ENCODE measurements at regions not wholly inside any gene's neighbourhood (a gene's known extent, or its start where the extent isn't known, plus 50 kb on each side); places are given as distances from the start of the nearest gene placed in this dataset.

- FAIRE-seq = no peak
- H3K4me1 ChIP-seq (ENCODE audit: control insufficient read depth in 2 of 3, insufficient read depth in 2 of 3, low read depth in 1 of 3, low read length in 3 of 3) = no peaks in the 10 kb centered on the region
Observed at GRCh38 chr1:165062346-165062745, 294.2 kb downstream of the LMX1A start.

GRCh38 chr1:165060285-165060793 is 296.2 kb downstream of the LMX1A start:
- no peak overlapping the region for H3K4me3 ChIP-seq (ENCODE audit: low read length in 3 of 3)
- no peaks in the 10 kb centered on the region for H3K4me1 ChIP-seq (ENCODE audit: control insufficient read depth in 2 of 3, insufficient read depth in 2 of 3, low read depth in 1 of 3, low read length in 3 of 3)
- no peak overlapping the region for H3K27ac ChIP-seq (ENCODE audit: low read depth in 2 of 2, low read length in 2 of 2)
- no peak overlapping the region for H3K9ac ChIP-seq (ENCODE audit: low read length in 3 of 3)
- no peak for DNase-seq
- no peaks in the 10 kb centered on the region for H3K27me3 ChIP-seq (ENCODE audit: control insufficient read depth, insufficient read depth, low read length)
- intact Hi-C loops (cut with DNase I) = no loop called here
- no peaks in the 10 kb centered on the region for H3K9me3 ChIP-seq (ENCODE audit: control insufficient read depth in 2 of 3, insufficient read depth in 1 of 3, low read length in 3 of 3)
- FAIRE-seq = no peak
- H3K36me3 ChIP-seq (ENCODE audit: control insufficient read depth in 2 of 3, insufficient read depth in 3 of 3, low read length in 3 of 3) = no peaks in the 10 kb centered on the region
- TF ChIP-seq CTCF (IDR thresholded peaks at IDR 0.05; ENCODE audit: borderline replicate concordance, extremely low read depth, insufficient read depth) = no peak

More at GRCh38 chr1:165062346-165062745, 294.2 kb downstream of the LMX1A start:
- H3K9me3 ChIP-seq (ENCODE audit: control insufficient read depth in 2 of 3, insufficient read depth in 1 of 3, low read length in 3 of 3) = no peaks in the 10 kb centered on the region
- no peaks in the 10 kb centered on the region for H3K27me3 ChIP-seq (ENCODE audit: control insufficient read depth, insufficient read depth, low read length)
- H3K36me3 ChIP-seq (ENCODE audit: control insufficient read depth in 2 of 3, insufficient read depth in 3 of 3, low read length in 3 of 3) = no peaks in the 10 kb centered on the region
- DNase-seq = no peak
- intact Hi-C loops (cut with DNase I) = no loop called here
- TF ChIP-seq CTCF (IDR thresholded peaks at IDR 0.05; ENCODE audit: borderline replicate concordance, extremely low read depth, insufficient read depth) = no peak
- H3K27ac ChIP-seq (ENCODE audit: low read depth in 2 of 2, low read length in 2 of 2) = no peak overlapping the region
- H3K4me3 ChIP-seq (ENCODE audit: low read length in 3 of 3) = no peak overlapping the region
- H3K9ac ChIP-seq (ENCODE audit: low read length in 3 of 3) = no peak overlapping the region

- intact Hi-C loops (cut with DNase I) = no loop called here
- FAIRE-seq (no peak), DNase-seq (no peak)
- no peaks in the 10 kb centered on the region for H3K27me3 ChIP-seq (ENCODE audit: control insufficient read depth, insufficient read depth, low read length)
- no peak overlapping the region for H3K9ac ChIP-seq (ENCODE audit: low read length in 3 of 3)
- H3K27ac ChIP-seq (ENCODE audit: low read depth in 2 of 2, low read length in 2 of 2) = no peak overlapping the region
- no peaks in the 10 kb centered on the region for H3K4me1 ChIP-seq (ENCODE audit: control insufficient read depth in 2 of 3, insufficient read depth in 2 of 3, low read depth in 1 of 3, low read length in 3 of 3)
- no peaks in the 10 kb centered on the region for H3K9me3 ChIP-seq (ENCODE audit: control insufficient read depth in 2 of 3, insufficient read depth in 1 of 3, low read length in 3 of 3)
- no peak for TF ChIP-seq CTCF (IDR thresholded peaks at IDR 0.05; ENCODE audit: borderline replicate concordance, extremely low read depth, insufficient read depth)
- H3K36me3 ChIP-seq (ENCODE audit: control insufficient read depth in 2 of 3, insufficient read depth in 3 of 3, low read length in 3 of 3) = no peaks in the 10 kb centered on the region
- no peak overlapping the region for H3K4me3 ChIP-seq (ENCODE audit: low read length in 3 of 3)
Observed at GRCh38 chr1:165057956-165058355, 298.6 kb downstream of the LMX1A start.

- intact Hi-C loops (cut with DNase I) = no loop called here
- no peak overlapping the region for H3K27ac ChIP-seq (ENCODE audit: low read depth in 2 of 2, low read length in 2 of 2)
- DNase-seq = no peak
- H3K9me3 ChIP-seq (ENCODE audit: control insufficient read depth in 2 of 3, insufficient read depth in 1 of 3, low read length in 3 of 3) = no peaks in the 10 kb centered on the region
- no peak overlapping the region for H3K4me3 ChIP-seq (ENCODE audit: low read length in 3 of 3)
- H3K27me3 ChIP-seq (ENCODE audit: control insufficient read depth, insufficient read depth, low read length) = no peaks in the 10 kb centered on the region
- no peak overlapping the region for H3K9ac ChIP-seq (ENCODE audit: low read length in 3 of 3)
- TF ChIP-seq CTCF (IDR thresholded peaks at IDR 0.05; ENCODE audit: borderline replicate concordance, extremely low read depth, insufficient read depth) = no peak
- FAIRE-seq = no peak
- H3K36me3 ChIP-seq (ENCODE audit: control insufficient read depth in 2 of 3, insufficient read depth in 3 of 3, low read length in 3 of 3) = no peaks in the 10 kb centered on the region
- no peaks in the 10 kb centered on the region for H3K4me1 ChIP-seq (ENCODE audit: control insufficient read depth in 2 of 3, insufficient read depth in 2 of 3, low read depth in 1 of 3, low read length in 3 of 3)
Observed at GRCh38 chr1:165056914-165057313, 299.6 kb downstream of the LMX1A start.
